ENCODE measurements at regions not wholly inside any gene's neighbourhood (a gene's known extent, or its start where the extent isn't known, plus 50 kb on each side); places are given as distances from the start of the nearest gene placed in this dataset.

- TF ChIP-seq POLR2AphosphoS5 (IDR thresholded peaks at IDR 0.05; ENCODE audit: low read depth, low read length) (no peak), FOXP2 (optimal IDR thresholded peaks at IDR 0.05; ENCODE audit: borderline replicate concordance, extremely low read depth, extremely low read length, insufficient read depth) (no peak), SIN3A (IDR thresholded peaks at IDR 0.05; ENCODE audit: borderline replicate concordance, insufficient read depth, low read length) (no peak)
Measured at GRCh38 chr6:67449602-67450001, 1185.5 kb upstream of the ADGRB3 start.

GRCh38 chr6:67433124-67433523 lies 1202.0 kb upstream of the ADGRB3 start:
- TF ChIP-seq, protein P1, sequence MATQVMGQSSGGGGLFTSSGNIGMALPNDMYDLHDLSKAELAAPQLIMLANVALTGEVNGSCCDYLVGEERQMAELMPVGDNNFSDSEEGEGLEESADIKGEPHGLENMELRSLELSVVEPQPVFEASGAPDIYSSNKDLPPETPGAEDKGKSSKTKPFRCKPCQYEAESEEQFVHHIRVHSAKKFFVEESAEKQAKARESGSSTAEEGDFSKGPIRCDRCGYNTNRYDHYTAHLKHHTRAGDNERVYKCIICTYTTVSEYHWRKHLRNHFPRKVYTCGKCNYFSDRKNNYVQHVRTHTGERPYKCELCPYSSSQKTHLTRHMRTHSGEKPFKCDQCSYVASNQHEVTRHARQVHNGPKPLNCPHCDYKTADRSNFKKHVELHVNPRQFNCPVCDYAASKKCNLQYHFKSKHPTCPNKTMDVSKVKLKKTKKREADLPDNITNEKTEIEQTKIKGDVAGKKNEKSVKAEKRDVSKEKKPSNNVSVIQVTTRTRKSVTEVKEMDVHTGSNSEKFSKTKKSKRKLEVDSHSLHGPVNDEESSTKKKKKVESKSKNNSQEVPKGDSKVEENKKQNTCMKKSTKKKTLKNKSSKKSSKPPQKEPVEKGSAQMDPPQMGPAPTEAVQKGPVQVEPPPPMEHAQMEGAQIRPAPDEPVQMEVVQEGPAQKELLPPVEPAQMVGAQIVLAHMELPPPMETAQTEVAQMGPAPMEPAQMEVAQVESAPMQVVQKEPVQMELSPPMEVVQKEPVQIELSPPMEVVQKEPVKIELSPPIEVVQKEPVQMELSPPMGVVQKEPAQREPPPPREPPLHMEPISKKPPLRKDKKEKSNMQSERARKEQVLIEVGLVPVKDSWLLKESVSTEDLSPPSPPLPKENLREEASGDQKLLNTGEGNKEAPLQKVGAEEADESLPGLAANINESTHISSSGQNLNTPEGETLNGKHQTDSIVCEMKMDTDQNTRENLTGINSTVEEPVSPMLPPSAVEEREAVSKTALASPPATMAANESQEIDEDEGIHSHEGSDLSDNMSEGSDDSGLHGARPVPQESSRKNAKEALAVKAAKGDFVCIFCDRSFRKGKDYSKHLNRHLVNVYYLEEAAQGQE (IDR thresholded peaks at IDR 0.05; ENCODE audit: insufficient read depth in 1 of 2, low read depth in 2 of 2, low read length in 2 of 2): no peak
- TF ChIP-seq POLR2AphosphoS5 (IDR thresholded peaks at IDR 0.05; ENCODE audit: low read depth, low read length) (no peak), FOXP2 (optimal IDR thresholded peaks at IDR 0.05; ENCODE audit: borderline replicate concordance, extremely low read depth, extremely low read length, insufficient read depth) (no peak), SIN3A (IDR thresholded peaks at IDR 0.05; ENCODE audit: borderline replicate concordance, insufficient read depth, low read length) (no peak), TAF1 (IDR thresholded peaks at IDR 0.05; ENCODE audit: borderline replicate concordance, insufficient read depth, low read length) (no peak)

- TF ChIP-seq, protein P1 (IDR thresholded peaks at IDR 0.05; ENCODE audit: insufficient read depth in 1 of 2, low read depth in 2 of 2, low read length in 2 of 2): no peak
- TF ChIP-seq SIN3A (IDR thresholded peaks at IDR 0.05; ENCODE audit: borderline replicate concordance, insufficient read depth, low read length) (no peak), FOXP2 (optimal IDR thresholded peaks at IDR 0.05; ENCODE audit: borderline replicate concordance, extremely low read depth, extremely low read length, insufficient read depth) (no peak), TAF1 (IDR thresholded peaks at IDR 0.05; ENCODE audit: borderline replicate concordance, insufficient read depth, low read length) (no peak), POLR2AphosphoS5 (IDR thresholded peaks at IDR 0.05; ENCODE audit: low read depth, low read length) (no peak)
Measured at GRCh38 chr6:67431076-67431475, 1204.0 kb upstream of the ADGRB3 start.

DNA sequence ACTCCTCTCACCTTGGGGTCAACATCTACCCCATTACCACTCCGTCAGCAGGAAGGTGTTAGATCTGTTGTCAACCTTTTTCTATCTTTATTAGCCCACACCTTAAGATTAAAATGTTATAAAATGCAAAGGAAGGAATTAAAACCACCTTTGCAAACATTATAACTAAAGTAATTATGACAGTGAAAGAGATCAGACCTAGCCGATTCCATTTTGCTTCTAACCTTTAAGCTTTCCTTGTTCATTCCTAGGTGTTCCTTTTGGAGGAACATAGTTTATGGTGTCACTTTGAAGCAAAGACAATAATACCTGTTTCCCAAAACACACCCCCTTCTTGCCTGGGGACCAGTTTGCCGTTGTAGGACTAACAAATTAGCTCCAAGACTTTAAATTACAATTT lies 1223.0 kb upstream of the ADGRB3 start:
- no peak for TF ChIP-seq TAF1 (IDR thresholded peaks at IDR 0.05; ENCODE audit: borderline replicate concordance, insufficient read depth, low read length)
- TF ChIP-seq, protein P1 (IDR thresholded peaks at IDR 0.05; ENCODE audit: insufficient read depth in 1 of 2, low read depth in 2 of 2, low read length in 2 of 2): no peak
- TF ChIP-seq SIN3A (IDR thresholded peaks at IDR 0.05; ENCODE audit: borderline replicate concordance, insufficient read depth, low read length): no peak
- TF ChIP-seq FOXP2 (optimal IDR thresholded peaks at IDR 0.05; ENCODE audit: borderline replicate concordance, extremely low read depth, extremely low read length, insufficient read depth): no peak
- no peak for TF ChIP-seq POLR2AphosphoS5 (IDR thresholded peaks at IDR 0.05; ENCODE audit: low read depth, low read length)

DNA sequence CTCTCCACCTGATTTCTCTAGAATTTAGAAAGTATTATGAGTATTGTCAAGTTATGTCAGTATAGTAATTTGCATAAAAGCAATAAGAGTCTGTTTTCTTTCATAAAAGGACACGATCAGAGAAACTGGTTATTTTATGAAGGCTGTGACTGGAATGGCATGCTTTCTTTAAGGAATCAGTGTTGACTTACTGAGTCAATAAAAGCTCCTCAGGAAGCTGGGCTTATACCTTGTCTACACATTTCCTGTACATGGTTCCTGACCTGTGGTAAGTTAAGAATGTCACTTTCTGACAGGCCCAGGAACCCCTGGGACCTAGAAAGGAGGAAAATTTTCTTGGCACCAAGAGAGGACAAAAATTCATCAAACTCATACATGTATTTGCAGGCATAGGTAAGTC lies 1224.0 kb upstream of the ADGRB3 start:
- TF ChIP-seq FOXP2 (optimal IDR thresholded peaks at IDR 0.05; ENCODE audit: borderline replicate concordance, extremely low read depth, extremely low read length, insufficient read depth): no peak
- TF ChIP-seq, protein P1 (IDR thresholded peaks at IDR 0.05; ENCODE audit: insufficient read depth in 1 of 2, low read depth in 2 of 2, low read length in 2 of 2): no peak
- no peak for TF ChIP-seq POLR2AphosphoS5 (IDR thresholded peaks at IDR 0.05; ENCODE audit: low read depth, low read length)
- TF ChIP-seq SIN3A (IDR thresholded peaks at IDR 0.05; ENCODE audit: borderline replicate concordance, insufficient read depth, low read length): no peak
- TF ChIP-seq TAF1 (IDR thresholded peaks at IDR 0.05; ENCODE audit: borderline replicate concordance, insufficient read depth, low read length): no peak
